Thoracic aorta (tissue), 2 donors: ENCODE measurements at regions not wholly inside any gene's neighbourhood (a gene's known extent, or its start where the extent isn't known, plus 50 kb on each side); places are given as distances from the start of the nearest gene placed in this dataset.

Experiments used
- ATAC-seq: fragments of 150-250 bp; one replicate; pipeline ENCODE4 v1.8.0; 2017; ENCODE audit warnings: low read depth; ENCODE audit not compliant: insufficient number of reproducible peaks, low FRiP score
- DNase-seq: peaks from one replicate; pipeline ENCODE4 v3.0.0-alpha.2; 2020; ENCODE audit warnings: low spot score
- H3K27ac ChIP-seq, 2 donors: fragments of 200-600 bp; sonication (generic); 1 replicate in 1 of 2; 2 replicates in 1 of 2; pipeline ENCODE4 v1.5.1; 2016; ENCODE audit warnings: mild to moderate bottlenecking in 2 of 2, moderate library complexity in 2 of 2
- H3K27me3 ChIP-seq: fragments of 200-600 bp; sonication (generic); replicated peaks from 2 replicates; pipeline ENCODE4 v1.6.0; 2016; ENCODE audit warnings: mild to moderate bottlenecking; ENCODE audit not compliant: insufficient read depth
- H3K36me3 ChIP-seq: fragments of 200-600 bp; sonication (generic); one replicate; pipeline ENCODE4 v1.5.1; 2016
- H3K4me1 ChIP-seq, 2 donors: fragments of 200-600 bp; sonication (generic); 1 replicate in 1 of 2; 2 replicates in 1 of 2; pipeline versions ENCODE4 v1.5.1 to v1.6.0; 2016; ENCODE audit warnings: low read depth in 2 of 2, mild to moderate bottlenecking in 1 of 2; ENCODE audit not compliant: control insufficient read depth in 1 of 2
- H3K4me3 ChIP-seq: fragments of 200-600 bp; sonication (generic); 2 replicates; pipeline ENCODE4 v1.5.1; 2016; ENCODE audit warnings: mild to moderate bottlenecking
- H3K9me3 ChIP-seq: fragments of 200-600 bp; sonication (generic); 2 replicates; pipeline ENCODE4 v1.5.1; 2016
- TF ChIP-seq, protein P1 (sequence below): fragments of 200-600 bp; sonication (generic); IDR thresholded peaks from one replicate; pipeline ENCODE4 v1.5.1; 2019; ENCODE audit warnings: antibody characterized with exemption

DNA sequence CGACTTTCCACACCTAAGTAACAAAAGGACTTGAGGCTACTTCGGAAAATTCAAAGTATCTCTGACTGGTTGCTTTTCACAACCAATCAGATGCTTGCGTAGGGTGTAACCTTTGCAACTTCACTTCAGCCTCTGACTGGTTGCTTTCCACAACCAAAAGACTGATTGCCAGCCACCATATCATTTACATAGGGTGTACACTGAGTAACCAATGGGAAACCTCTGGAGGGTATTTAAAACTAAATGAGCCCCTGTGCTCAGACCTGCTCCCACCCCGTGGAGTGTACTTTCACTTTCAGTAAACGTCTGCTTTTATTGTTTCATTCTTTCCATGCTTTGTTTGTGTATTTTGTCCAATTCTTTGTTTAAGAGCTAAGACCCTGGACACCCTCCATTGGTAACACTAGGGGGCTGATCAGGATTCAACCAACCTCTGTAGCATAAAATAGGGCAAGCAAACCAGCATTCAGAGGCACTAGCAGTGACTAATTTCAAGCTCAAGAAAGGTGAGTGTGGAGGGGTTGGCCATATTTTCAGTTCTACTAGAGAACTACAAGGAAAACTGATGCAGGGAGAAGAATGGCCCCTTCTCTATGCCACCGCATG is 390.8 kb downstream of the POM121L12 start:
- TF ChIP-seq, protein P1, sequence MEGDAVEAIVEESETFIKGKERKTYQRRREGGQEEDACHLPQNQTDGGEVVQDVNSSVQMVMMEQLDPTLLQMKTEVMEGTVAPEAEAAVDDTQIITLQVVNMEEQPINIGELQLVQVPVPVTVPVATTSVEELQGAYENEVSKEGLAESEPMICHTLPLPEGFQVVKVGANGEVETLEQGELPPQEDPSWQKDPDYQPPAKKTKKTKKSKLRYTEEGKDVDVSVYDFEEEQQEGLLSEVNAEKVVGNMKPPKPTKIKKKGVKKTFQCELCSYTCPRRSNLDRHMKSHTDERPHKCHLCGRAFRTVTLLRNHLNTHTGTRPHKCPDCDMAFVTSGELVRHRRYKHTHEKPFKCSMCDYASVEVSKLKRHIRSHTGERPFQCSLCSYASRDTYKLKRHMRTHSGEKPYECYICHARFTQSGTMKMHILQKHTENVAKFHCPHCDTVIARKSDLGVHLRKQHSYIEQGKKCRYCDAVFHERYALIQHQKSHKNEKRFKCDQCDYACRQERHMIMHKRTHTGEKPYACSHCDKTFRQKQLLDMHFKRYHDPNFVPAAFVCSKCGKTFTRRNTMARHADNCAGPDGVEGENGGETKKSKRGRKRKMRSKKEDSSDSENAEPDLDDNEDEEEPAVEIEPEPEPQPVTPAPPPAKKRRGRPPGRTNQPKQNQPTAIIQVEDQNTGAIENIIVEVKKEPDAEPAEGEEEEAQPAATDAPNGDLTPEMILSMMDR: no peak
- H3K27me3 ChIP-seq: no peaks in the 10 kb centered on the region
- DNase-seq: no peak
- H3K4me1 ChIP-seq: no peaks in the 10 kb centered on the region
- H3K4me3 ChIP-seq: no peak overlapping the region
- H3K27ac ChIP-seq: no peak overlapping the region
- no peaks in the 10 kb centered on the region for H3K36me3 ChIP-seq
- ATAC-seq: no peak
- H3K9me3 ChIP-seq: no peaks in the 10 kb centered on the region

DNA sequence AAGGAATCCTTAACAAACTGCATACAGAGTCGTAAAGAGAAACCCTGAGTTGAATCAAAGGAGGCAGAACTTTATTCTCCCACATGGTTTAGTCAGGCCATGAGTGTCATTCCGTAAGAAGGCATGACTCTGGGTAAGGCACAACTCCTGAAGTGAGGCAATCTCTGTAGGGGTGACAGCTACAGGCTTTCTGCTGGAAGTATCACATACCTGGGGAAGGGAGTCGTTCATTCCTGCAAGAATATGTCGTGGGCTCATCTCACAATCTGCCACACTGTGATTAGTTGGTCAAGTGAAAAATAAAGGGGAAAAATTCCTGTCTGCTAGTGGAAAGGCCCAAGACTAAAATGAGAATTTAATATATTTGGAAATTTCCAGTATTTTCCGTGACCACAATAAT is 392.6 kb downstream of the POM121L12 start:
- no peak overlapping the region for H3K27ac ChIP-seq
- no peak overlapping the region for H3K4me3 ChIP-seq
- H3K36me3 ChIP-seq: no peaks in the 10 kb centered on the region
- ATAC-seq: no peak
- no peak for DNase-seq
- TF ChIP-seq, protein P1: no peak
- no peaks in the 10 kb centered on the region for H3K9me3 ChIP-seq
- no peaks in the 10 kb centered on the region for H3K4me1 ChIP-seq
- H3K27me3 ChIP-seq: no peaks in the 10 kb centered on the region

DNA sequence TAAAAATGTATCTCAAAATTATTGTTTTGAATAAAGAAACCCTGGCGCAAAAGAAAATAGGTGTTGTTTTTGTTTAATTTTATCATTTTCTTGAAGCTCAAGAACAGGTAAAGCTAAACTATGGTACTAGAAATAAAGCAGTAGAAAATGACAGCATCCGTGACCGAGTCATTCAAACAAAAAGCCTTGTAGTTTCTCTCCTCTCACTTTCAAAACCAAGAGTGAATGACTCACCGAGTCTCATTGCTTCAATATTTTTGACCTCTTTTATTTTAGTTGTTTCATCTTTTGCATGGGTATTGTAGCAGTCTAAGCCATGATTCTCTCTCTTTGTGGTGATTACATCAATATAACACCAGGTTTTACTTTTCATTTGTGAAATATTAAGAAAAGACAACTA is 396.5 kb downstream of the POM121L12 start:
- Histone ChIP-seq H3K4me3 (no peak overlapping the region), H3K27me3 (no peaks in the 10 kb centered on the region), H3K9me3 (no peaks in the 10 kb centered on the region), H3K36me3 (no peaks in the 10 kb centered on the region), H3K4me1 (no peaks in the 10 kb centered on the region), H3K27ac (no peak overlapping the region)
- no peak for ATAC-seq
- DNase-seq: no peak
- TF ChIP-seq, protein P1: no peak

DNA sequence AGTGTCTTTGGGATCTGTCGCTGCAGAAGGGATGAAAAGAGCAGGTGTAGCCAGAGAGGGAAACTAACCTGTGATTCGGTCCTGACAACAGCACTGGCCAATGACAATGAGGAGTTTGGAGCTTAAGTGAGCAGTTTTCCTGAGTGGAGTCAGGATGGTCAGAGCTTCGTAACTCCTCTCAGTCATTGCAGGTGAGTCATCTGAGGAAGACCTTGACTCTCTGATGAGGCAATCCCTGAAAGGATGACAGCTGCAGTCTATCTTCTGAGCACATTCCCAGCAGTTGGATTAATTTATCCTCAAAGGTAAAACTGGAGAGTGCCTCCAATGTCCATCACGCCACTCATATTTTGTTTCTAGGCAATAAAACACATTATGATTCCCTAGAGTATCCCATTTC is 401.9 kb downstream of the POM121L12 start:
- DNase-seq (no peak), ATAC-seq (no peak)
- H3K9me3 ChIP-seq: no peaks in the 10 kb centered on the region
- no peaks in the 10 kb centered on the region for H3K4me1 ChIP-seq
- H3K4me3 ChIP-seq: no peak overlapping the region
- TF ChIP-seq, protein P1: no peak
- H3K27me3 ChIP-seq: no peaks in the 10 kb centered on the region
- no peak overlapping the region for H3K27ac ChIP-seq
- H3K36me3 ChIP-seq: no peaks in the 10 kb centered on the region

DNA sequence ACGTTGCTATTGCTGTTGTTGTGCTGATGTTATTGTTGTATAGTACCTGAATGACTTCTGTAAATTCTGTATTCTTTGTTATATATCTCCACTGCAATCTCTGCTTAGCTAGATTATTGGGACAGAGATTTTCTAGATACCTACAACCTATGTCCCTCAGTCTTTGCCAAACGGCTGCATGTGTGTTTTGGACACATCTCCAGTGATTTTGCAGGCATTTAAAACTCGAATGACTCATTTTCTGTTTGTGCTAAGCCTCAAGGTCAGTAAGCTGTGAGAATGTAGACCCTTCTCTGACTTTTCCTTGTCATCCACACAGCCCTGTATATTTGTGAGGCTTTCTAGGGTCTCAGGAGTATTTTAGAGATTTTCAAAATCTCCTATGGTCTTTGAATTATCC is 410.7 kb downstream of the POM121L12 start:
- Histone ChIP-seq H3K9me3 (no peaks in the 10 kb centered on the region), H3K4me1 (no peaks in the 10 kb centered on the region), H3K27me3 (no peaks in the 10 kb centered on the region), H3K4me3 (no peak overlapping the region), H3K27ac (no peak overlapping the region), H3K36me3 (no peaks in the 10 kb centered on the region)
- TF ChIP-seq, protein P1: no peak
- ATAC-seq (no peak), DNase-seq (no peak)
